ENCODE measurements at regions not wholly inside any gene's neighbourhood (a gene's known extent, or its start where the extent isn't known, plus 50 kb on each side); places are given as distances from the start of the nearest gene placed in this dataset.

- Histone ChIP-seq H3K36me3 (ENCODE audit: low read depth, low read length) (no peaks in the 10 kb centered on the region), H3K27ac (ENCODE audit: low read length) (no peak overlapping the region), H3K9ac (ENCODE audit: low read length) (no peak overlapping the region), H3K4me2 (ENCODE audit: low read length) (no peak overlapping the region), H4K20me1 (ENCODE audit: low read length) (no peaks in the 10 kb centered on the region), H3K4me1 (ENCODE audit: insufficient read depth, low read length) (no peaks in the 10 kb centered on the region), H3F3A (ENCODE audit: low read length, unreplicated experiment) (no peaks in the 10 kb centered on the region), H3K9me3 (ENCODE audit: low read length) (no peaks in the 10 kb centered on the region), H3K4me3 (ENCODE audit: low read length) (no peak overlapping the region), H3K27me3 (ENCODE audit: low read length) (no peaks in the 10 kb centered on the region; the same call in 1 of the 2 replicates), H3K9me2 (replicated peaks; ENCODE audit: low read length) (no peaks in the 10 kb centered on the region), H3K79me2 (ENCODE audit: low read length) (no peaks in the 10 kb centered on the region), H2AFZ (ENCODE audit: low read length) (no peak overlapping the region)
- DNase-seq (no peak), ATAC-seq (no peak)
- BruUV-seq (replicated peaks): no TSS peak
- POLR2A ChIA-PET (ENCODE audit: unreplicated experiment): no interaction called here
- CTCF ChIA-PET: no interaction called here
- intact Hi-C loops (cut with micrococcal nuclease): no loop called here
- TF ChIP-seq EZH2 (IDR thresholded peaks at IDR 0.05; ENCODE audit: low read length, unreplicated experiment) (no peak), CTCF (conservative IDR thresholded peaks at IDR 0.05; ENCODE audit: low read depth, low read length) (no peak), EZH2phosphoT487 (IDR thresholded peaks at IDR 0.05; ENCODE audit: borderline replicate concordance, low read length) (no peak)
These were observed 272.6 kb upstream of the HAND2 start for GRCh38 chr4:173802662-173803022.

- Histone ChIP-seq H3K4me1 (ENCODE audit: insufficient read depth, low read length) (no peaks in the 10 kb centered on the region), H4K20me1 (ENCODE audit: low read length) (no peaks in the 10 kb centered on the region), H3K27ac (ENCODE audit: low read length) (no peak overlapping the region), H3K9me2 (replicated peaks; ENCODE audit: low read length) (no peaks in the 10 kb centered on the region), H3K9ac (ENCODE audit: low read length) (no peak overlapping the region), H3K4me2 (ENCODE audit: low read length) (no peak overlapping the region), H3K9me3 (ENCODE audit: low read length) (no peaks in the 10 kb centered on the region), H3K4me3 (ENCODE audit: low read length) (no peak overlapping the region), H3K27me3 (ENCODE audit: low read length) (no peaks in the 10 kb centered on the region; the same call in 1 of the 2 replicates), H2AFZ (ENCODE audit: low read length) (no peak overlapping the region), H3K36me3 (ENCODE audit: low read depth, low read length) (no peaks in the 10 kb centered on the region), H3K79me2 (ENCODE audit: low read length) (no peaks in the 10 kb centered on the region), H3F3A (ENCODE audit: low read length, unreplicated experiment) (no peaks in the 10 kb centered on the region)
- BruUV-seq (replicated peaks): no TSS peak
- intact Hi-C loops (cut with micrococcal nuclease): no loop called here
- ChIA-PET POLR2A (ENCODE audit: unreplicated experiment) (no interaction called here), CTCF (no interaction called here)
- TF ChIP-seq EZH2phosphoT487 (IDR thresholded peaks at IDR 0.05; ENCODE audit: borderline replicate concordance, low read length) (no peak), CTCF (conservative IDR thresholded peaks at IDR 0.05; ENCODE audit: low read depth, low read length) (no peak), EZH2 (IDR thresholded peaks at IDR 0.05; ENCODE audit: low read length, unreplicated experiment) (no peak)
- DNase-seq: no peak
- ATAC-seq: no peak
These were observed 272.0 kb upstream of the HAND2 start for GRCh38 chr4:173801876-173802661.

- intact Hi-C loops (cut with micrococcal nuclease): no loop called here
- ATAC-seq (no peak), DNase-seq (no peak)
- Histone ChIP-seq H3K79me2 (ENCODE audit: low read length) (no peaks in the 10 kb centered on the region), H3K4me3 (ENCODE audit: low read length) (no peak overlapping the region), H3K9ac (ENCODE audit: low read length) (no peak overlapping the region), H3K27ac (ENCODE audit: low read length) (no peak overlapping the region), H3K9me3 (ENCODE audit: low read length) (no peaks in the 10 kb centered on the region), H4K20me1 (ENCODE audit: low read length) (no peaks in the 10 kb centered on the region), H3K4me1 (ENCODE audit: insufficient read depth, low read length) (no peaks in the 10 kb centered on the region), H3K4me2 (ENCODE audit: low read length) (no peak overlapping the region), H3K9me2 (replicated peaks; ENCODE audit: low read length) (no peaks in the 10 kb centered on the region), H2AFZ (ENCODE audit: low read length) (no peak overlapping the region), H3K27me3 (ENCODE audit: low read length) (no peaks in the 10 kb centered on the region), H3K36me3 (ENCODE audit: low read depth, low read length) (no peaks in the 10 kb centered on the region), H3F3A (ENCODE audit: low read length, unreplicated experiment) (no peaks in the 10 kb centered on the region)
- POLR2A ChIA-PET (ENCODE audit: unreplicated experiment): no interaction called here
- BruUV-seq (replicated peaks): no TSS peak
- CTCF ChIA-PET: no interaction called here
- TF ChIP-seq EZH2phosphoT487 (IDR thresholded peaks at IDR 0.05; ENCODE audit: borderline replicate concordance, low read length): no peak
- no peak for TF ChIP-seq CTCF (conservative IDR thresholded peaks at IDR 0.05; ENCODE audit: low read depth, low read length)
- no peak for TF ChIP-seq EZH2 (IDR thresholded peaks at IDR 0.05; ENCODE audit: low read length, unreplicated experiment)
These were observed 271.3 kb upstream of the HAND2 start for GRCh38 chr4:173801361-173801760.

Measured in PC-3 (cell line).